Cerebellar nuclear complex (tissue), 1 donor: ENCODE measurements at regions not wholly inside any gene's neighbourhood (a gene's known extent, or its start where the extent isn't known, plus 50 kb on each side); places are given as distances from the start of the nearest gene placed in this dataset.

Source experiments
- DNase-seq, 2 experiments: peaks; one replicate each; lab custom pipeline; 2025; lab: John Stamatoyannopoulos, UW

DNA sequence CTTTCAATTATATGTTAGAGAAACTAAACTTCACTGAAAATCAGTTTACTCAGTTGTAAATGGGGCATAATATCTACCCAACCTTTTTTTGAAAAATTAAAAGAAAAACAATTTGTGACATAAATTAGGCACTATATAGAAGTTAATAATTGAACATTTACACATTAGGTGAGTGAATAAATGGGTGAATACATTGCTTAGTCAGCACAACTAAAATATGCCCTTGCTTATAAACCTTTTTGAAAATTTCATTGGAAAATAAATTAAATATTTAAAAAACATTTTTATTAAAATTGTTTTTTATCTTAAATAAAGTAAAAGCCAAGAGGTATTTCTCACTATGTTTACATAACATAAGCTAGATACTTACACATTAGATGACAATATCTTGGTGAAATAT is 994.5 kb upstream of the TENM4 start:
- DNase-seq: no peak

DNA sequence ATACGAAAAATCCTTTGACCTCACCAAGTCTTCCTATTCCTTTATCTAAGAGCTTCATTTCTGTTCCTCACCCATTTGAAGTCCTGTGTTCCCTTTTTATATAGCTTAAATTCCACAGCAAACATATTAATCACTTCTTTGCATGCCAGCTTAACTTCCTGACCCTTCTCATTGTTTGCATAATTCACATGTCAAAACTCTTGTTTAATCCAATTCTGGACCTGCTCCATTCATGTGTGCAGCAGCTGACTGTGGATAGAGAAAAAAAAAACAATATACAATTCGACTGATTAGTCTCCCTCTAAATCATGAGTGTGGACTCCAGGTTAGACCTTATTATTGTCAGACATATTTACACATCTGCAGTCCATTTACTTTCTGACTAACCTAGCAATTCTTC is 991.2 kb upstream of the TENM4 start:
- no peak for DNase-seq

DNA sequence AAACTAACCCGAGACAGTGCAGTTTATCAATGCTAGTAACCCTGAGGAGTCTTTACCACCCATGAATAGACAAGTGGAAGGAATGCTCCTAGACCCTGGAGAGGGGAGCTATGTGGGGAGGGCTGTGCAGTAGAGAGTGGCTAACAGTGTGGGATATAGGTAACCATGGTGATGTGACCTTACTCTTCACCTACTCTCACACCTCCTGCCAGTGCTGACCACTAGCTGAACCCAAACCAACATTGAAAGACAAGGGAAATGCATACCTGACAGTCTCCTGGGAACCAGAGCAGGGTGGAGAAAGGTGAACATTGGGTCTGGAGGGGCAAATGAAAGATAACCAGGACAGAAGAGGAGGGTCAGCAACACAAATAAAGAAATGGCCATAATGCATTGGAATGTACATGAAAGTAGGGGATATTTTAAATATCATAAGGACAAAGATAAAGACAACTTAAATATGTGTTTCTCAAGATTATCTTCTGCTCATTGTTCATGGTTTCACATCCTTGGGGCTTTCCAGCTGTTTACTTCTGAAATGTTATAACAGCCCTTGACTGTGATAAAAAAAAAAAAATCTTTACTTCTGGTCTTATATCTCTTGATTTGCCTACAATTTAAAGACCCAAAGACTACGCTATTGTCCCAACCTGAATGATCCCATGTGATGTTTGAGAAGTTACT is 983.3 kb upstream of the TENM4 start:
- no peak for DNase-seq

DNA sequence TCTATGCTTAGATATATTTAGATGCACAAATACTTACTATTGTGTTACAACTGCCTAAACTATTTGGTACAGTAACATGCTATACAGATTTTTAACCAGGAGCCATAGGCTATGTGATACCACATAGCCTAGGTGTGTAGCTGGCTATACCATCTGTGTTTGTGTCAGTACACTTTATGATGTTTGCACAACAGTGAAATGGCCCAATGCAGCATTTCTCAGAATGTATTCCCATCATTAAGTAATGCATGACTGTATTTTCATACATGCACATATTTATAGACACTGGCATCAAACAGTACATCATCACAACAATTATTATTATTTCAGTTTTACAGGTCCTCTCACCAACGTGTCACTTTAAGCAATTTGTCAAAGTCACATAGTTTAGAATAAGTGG is 979.5 kb upstream of the TENM4 start:
- DNase-seq: no peak

DNA sequence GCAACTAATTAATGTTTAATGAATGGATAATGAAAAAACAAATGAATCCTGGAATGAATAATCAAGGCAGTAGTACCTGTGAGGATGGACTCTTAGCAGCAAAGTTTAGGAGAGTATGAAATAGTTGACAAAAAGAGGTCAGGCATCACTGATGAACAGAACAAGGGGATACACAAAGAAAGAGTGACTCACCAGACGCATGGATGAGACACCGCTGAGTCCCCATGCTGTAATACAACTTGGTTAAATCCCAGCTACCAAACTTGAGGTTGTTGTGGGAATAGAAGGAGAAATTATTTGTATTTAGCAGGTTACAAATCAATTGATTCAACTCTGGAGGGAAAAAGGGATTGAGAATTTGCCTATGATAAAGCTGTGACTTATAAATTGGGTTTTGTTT is 976.9 kb upstream of the TENM4 start:
- DNase-seq: no peak

DNA sequence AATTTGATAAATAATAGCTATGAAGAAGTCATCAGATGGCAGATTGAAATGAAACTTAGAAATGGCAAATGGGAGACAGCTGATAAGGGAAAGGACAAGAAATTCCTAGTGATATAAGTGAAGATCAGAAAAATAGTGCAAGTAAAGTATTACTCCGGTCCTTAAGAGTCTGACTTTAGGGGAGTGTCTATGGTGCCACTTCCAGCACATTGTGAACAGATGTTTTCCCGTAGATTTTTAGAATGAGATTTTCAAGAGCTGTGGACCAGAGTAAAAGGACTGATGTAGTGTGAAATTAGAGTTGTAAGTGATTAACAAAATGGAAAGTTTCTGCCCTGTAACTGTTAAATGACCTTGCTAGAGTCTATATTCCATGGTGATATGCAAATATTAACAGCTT is 974.8 kb upstream of the TENM4 start:
- no peak for DNase-seq

DNA sequence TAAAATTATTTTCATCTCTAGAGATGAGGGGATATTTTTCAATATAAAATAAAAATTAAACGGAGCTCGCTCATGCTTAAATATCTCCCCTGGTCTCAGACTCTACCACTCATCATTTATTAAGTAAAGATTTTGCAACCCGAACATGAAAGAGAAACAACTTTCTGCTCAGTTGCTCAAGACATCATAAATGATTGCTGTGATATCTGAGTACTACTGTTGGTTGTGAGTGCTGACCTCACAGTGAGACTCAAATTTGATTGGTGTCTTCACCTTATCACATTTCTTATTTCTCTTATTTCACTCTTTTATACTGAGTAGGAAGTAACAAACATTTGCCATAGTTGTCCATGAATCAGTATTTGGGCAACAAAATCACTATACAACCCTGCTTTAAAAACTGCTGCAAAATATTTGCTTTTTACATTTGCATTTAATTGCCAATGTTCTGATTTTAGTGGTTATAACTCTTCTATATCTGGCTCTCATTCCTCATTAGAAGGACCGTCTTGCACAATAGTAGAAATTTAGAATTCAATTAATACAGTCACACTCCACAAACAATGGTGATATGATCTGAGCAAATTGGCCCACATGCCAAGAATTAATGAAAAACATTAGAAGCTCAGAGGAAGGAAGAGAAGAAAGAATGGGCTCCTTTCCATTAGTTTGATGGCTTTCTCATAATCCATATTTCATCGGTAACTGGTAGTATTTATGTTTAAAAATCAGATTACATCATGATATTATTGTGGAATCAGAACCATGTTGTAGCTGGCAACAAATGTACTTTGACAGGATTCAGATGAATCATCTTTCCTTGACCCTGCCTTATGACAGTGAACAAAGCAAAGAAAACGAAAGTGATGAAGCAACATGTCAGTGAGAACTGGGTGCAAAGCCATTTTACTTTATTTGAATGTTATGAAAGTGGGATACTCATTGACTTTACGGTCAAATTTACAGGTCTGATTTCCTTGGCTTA is 973.6 kb upstream of the TENM4 start:
- DNase-seq: no peak

DNA sequence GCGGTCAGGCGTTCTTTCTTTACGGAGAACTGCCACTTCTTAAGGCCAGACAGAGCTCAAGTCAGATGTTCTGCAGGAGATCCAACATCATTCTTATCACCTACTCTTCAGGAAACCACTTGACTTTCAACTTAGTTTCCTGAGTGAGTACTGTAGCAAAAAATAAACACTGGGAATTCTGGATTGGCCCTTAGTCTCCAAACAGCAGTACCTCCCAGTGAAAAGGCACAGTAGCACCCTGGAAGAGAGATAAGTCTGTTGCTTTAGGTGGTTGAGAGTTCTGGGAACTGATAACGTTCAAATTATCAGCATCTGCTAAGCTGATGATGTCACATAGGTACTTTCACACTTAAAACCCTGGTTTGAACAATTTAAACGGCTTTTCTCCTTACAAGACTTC is 971.8 kb upstream of the TENM4 start:
- no peak for DNase-seq

DNA sequence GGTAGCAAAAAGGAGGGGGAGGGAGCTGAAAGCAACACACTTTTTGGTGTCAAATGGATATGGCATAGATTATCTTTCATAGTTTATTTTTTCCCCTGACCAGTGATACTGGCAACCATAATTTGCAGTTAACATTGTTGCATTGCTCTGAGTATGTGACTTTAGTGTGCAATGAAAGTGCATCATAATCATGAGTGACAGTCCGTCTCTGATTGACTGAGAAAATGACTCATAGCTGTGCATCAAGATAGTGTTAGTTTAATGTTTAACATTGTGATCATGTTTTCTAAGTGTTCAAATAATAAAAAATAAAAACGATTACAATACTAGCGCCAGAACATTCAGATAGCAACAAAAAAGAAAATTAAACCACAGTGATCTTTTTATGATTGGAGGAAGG is 952.4 kb upstream of the TENM4 start:
- no peak for DNase-seq

DNA sequence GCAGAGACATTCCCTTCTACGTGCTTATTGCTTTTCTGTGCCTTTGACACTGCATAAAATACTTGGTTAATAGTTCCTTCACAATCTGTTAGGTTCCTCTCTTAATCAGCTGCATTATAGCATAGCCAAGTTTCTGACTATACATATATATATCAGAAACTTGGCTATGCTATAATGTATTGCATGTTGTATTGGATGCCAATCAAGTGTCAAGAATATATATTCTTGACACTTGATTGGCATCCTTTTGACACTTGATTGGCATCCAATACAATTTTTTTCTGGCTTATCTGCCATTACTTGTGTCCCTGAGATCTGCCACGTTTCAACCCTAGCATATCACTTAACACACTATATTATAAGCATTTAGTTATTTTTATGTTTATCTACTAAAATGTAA is 949.7 kb upstream of the TENM4 start:
- DNase-seq: no peak

DNA sequence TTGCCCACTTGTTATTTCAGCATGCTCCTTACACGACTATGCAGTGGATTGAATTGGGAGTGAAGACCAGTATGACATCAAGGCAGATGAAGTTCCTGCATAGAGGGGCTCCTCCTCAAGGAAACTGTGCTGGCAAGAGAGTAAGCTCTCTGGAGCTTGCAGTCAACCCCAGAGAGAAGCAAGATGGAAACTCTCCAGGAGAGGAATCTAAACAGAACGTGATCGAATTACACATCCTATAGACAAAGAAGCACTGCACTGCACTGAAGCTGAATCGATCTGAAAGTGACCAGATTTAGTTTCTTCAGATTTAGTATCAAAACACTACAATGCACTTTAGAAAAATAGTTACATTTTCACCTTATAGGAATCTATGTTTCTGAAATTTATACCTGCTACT is 947.7 kb upstream of the TENM4 start:
- no peak for DNase-seq

DNA sequence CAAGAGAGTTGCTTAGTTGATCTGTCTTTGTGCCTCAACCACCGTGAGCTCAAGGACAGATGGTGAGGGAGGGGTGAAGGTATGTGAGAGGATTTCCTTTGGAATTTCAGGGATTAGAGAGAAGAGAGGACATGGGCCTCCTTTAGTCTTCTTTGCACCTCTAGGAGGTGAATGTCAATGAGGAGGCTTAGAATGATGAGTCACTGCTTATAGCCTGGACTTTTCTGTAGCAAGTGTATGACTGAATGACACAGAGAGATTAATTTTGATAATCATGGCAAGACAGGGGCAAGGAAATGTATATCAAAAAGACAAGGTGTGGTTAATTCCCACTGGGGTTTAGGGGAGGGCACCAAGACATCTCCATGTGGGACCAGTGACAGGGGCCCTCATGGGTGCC is 947.3 kb upstream of the TENM4 start:
- no peak for DNase-seq

DNA sequence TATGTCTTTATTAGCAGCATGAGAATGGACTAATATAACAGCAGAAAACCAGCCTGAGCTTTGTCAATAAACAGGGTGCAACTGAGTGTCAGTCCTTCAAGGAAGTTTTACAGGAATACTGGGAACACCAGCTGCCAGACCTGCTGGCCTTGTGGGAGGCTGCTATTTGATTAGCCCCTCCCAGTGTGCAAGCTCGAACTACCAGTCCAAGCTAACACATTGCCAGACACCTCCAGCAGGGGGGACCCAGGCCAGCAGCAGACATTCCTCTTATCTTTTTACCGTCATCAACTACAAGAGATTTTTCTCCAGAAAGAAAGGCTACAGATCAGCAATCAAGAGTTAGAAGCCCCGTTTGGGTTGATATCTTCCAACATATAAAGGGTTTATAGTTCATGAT is 942.8 kb upstream of the TENM4 start:
- no peak for DNase-seq

DNA sequence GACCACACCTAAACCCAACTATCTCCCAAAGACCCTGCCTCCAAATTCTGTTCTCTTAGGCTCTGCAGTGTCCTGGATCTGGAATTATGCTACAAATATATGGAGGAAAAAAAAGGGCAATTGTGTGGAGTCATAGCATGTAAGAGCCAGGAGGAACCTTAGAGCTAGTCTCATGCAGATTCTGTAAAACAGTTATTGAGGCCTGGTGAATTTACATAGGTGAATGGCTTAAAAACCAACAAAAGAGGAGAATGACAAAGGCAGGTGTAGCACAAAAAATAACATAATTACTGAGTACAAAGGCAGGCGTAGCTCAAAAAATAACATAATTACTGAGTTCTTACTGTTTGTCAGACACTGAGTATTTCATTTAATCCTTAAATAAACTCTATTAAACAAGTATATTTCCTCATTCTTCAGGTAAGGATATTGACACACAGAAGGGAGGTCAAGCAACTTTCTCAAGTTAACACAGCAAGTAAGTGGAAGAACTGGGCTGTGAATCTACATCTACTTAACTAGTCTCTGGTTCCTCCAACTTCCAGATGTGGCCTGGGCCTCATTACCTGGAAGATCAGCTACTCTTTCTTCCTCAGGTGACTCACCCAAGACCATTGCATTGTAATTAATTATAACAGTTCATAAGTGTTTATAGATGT is 938.9 kb upstream of the TENM4 start:
- DNase-seq: no peak

DNA sequence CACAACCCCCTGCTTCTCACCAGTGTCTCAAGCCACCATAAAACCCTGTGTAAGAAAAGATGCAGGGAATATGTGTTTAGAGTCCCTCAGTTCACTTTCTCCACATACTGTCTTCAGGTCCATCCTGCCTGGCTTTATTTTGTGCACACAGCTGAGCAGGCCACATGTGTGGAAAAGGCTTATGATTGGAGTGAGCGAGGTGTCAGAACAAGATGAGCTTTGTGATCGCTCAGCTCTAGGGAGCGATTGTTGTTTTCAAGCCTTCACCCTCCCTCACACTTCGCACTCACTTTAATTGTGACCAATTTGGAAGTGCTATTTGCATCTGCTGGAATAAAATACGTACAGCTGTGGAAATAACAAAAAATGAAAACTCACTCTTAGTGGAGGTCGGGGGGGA is 931.1 kb upstream of the TENM4 start:
- DNase-seq: no peak

DNA sequence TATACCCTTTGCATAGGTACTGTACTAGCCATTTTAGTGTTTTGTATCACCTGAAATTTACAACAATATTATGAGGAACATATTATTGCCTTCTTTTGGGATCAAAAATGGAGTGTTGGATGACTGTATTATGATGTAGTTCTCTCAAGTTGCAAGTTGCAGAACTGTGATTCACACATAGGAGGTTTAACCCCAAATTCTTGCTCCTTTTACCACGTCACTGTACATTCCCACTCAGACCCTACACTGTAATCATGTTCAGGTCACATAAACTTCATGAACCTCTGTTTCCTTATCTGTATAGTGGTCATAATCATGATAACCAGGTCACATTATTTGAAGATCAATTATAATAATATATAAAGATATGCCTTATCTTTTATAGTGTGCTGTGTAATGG is 925.1 kb upstream of the TENM4 start:
- no peak for DNase-seq

DNA sequence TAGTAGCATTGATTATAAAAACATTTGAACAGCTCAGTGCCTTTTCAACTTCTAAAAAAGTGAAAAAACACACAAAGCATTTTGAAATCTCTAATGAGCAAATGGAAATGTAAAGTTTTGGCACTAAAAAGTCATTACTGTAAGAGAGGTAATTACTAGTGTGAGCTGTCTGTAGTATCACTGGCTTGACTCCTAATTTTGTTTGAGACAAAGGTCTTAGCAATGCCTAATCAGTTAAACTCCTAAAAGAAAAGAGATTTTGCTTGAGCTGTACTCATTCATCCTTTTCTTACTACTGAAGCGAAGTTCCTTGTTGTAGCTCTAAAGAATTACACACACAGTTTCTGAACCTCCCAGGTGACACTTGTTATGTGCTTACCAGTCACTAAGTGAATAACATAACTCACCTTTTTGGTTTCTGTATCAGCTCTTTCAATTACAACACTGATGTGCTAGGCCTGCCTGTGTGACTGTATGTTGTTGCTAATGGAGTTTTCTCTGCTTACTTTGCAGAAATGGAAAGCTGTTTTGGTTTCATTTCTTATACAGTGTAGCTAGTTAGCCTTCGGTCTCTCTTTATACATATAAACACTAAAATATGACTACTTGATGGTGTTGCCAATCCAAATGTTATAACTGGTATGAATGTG is 924.4 kb upstream of the TENM4 start:
- DNase-seq: no peak

DNA sequence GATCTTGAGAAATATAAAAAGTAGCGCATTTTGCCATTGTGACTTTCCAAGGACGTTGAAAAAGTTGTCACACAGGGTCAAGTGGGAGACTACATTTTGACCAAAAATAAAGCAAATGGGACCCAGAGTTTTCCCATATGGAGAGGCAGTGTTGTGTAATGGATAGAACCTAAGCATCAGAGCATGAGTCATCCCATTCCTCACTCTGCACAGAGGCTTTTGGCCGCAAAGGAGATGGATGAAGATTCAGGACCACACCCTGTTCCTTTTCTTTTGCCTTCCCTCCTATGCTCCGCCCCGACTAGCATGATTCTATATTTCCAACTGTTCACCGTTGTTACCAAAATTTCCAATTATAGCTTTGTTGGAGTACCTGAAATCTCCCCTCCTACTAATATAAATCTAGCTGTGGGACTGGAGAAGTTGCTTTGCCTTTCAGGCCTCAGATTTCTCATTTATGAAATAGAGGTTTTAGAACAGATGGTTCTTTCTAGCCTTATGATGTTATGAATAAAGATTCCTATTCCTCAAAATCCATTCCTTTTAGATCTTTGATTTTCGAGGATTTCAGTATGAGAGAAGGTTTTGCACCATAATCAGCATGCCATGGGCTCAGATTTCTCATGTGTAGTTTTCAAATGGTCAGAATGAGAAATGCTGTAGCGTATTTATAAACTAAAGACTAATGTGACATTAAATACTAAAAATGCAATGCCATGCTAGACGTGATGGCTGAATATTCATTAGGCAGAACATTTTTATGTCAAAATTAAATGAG is 921.9 kb upstream of the TENM4 start:
- DNase-seq: no peak

DNA sequence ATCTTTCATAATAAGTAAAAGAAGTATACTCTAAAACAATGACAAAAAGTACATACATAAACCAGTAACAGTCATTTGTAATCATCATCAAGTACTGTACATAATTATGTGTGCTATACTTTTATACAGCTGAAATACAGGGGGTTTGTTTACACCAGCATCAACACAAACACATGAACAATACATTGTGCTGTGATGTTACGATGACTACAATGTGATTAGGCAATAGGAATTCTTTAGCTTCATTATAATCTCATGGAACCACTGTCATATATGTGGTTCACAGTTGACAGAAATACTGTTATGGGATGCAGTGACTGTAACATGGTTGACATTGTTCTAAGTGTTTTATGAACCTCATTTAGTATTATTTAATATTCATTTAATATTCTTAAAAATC is 914.4 kb upstream of the TENM4 start:
- no peak for DNase-seq

DNA sequence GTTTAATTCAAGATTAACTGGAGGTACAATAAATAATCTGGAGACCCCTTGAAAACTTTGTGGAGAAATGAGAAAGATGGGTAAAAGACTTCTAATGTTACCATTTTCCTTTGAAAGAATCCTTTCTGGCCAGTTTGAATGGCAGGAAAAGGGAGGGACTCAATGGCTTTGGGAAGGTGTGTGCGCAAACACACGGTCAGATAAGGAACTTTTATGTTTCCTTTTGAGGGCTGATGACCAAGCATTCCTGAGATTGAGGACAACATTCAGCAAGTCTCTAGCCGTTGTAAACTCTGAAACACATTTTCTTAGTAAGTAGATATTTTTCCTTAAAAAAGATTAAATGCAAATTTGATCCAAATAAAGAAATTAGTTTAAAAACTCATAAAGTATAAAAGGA is 909.7 kb upstream of the TENM4 start:
- no peak for DNase-seq

DNA sequence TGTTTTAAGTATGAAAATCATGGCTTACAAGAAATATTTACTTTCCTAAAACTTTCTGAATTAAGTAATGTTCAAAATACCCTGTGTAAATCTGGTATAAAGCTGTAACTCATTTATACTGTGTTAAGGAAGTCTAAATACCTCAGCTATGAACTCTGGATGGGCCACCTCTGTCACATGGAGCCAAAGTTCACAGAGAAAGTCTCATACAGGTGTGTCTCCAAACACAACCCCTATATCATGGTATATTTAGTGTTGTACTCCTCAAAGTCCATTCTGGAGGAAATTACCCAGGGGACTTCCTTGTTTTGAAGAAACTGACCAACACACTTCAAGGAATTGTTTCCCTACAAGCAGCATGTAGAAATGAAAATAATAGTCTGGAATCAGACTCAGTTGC is 909.2 kb upstream of the TENM4 start:
- DNase-seq: no peak
